ENCODE measurements at regions not wholly inside any gene's neighbourhood (a gene's known extent, or its start where the extent isn't known, plus 50 kb on each side); places are given as distances from the start of the nearest gene placed in this dataset.

GRCh38 chr20:42020316-42020715, 402.1 kb upstream of the CHD6 start:
- Mint-ChIP-seq H3K4me3 (no peak overlapping the region), H3K27ac (no peak overlapping the region), H3K9me3 (peaks cover 0 to 10% (median 7%) of the 10 kb centered on the region in 5 donors), H3K4me1 (no peaks in the 10 kb centered on the region), H3K27me3 (peaks cover 0 to 1% of the 10 kb centered on the region in 2 donors), H3K36me3 (peaks cover 0 to 2% (median 0%) of the 10 kb centered on the region in 3 donors)
- Histone ChIP-seq H3K4me1 (ENCODE audit: insufficient read depth, low read length) (no peaks in the 10 kb centered on the region), H3K27ac (ENCODE audit: low read depth, low read length) (no peak overlapping the region), H3K36me3 (ENCODE audit: insufficient read depth, low read length) (no peaks in the 10 kb centered on the region), H3K4me3 (ENCODE audit: low read length) (no peak overlapping the region), H3K9me3 (ENCODE audit: low read length) (no peaks in the 10 kb centered on the region), H3K27me3 (ENCODE audit: insufficient read depth, low read length, poor library complexity, severe bottlenecking) (no peaks in the 10 kb centered on the region)
- no peak for DNase-seq
- ChIA-PET CTCF (no interaction called here), POLR2A (no interaction called here)

GRCh38 chr20:42018979-42019378, 400.8 kb upstream of the CHD6 start:
- H3K27me3 ChIP-seq (ENCODE audit: insufficient read depth, low read length, poor library complexity, severe bottlenecking), result no peaks in the 10 kb centered on the region
- no peaks in the 10 kb centered on the region for H3K4me1 ChIP-seq (ENCODE audit: insufficient read depth, low read length)
- ChIA-PET POLR2A (no interaction called here), CTCF (no interaction called here)
- Mint-ChIP-seq H3K4me1 (no peaks in the 10 kb centered on the region), H3K4me3 (no peak overlapping the region), H3K27ac (no peak overlapping the region), H3K9me3 (peaks cover 2 to 11% (median 7%) of the 10 kb centered on the region in 5 donors), H3K27me3 (peaks cover 0 to 1% of the 10 kb centered on the region in 2 donors), H3K36me3 (peaks cover 0 to 2% (median 0%) of the 10 kb centered on the region in 3 donors)
- no peaks in the 10 kb centered on the region for H3K36me3 ChIP-seq (ENCODE audit: insufficient read depth, low read length)
- no peak overlapping the region for H3K4me3 ChIP-seq (ENCODE audit: low read length)
- no peaks in the 10 kb centered on the region for H3K9me3 ChIP-seq (ENCODE audit: low read length)
- H3K27ac ChIP-seq (ENCODE audit: low read depth, low read length), result no peak overlapping the region
- DNase-seq, result no peak

- DNase-seq, result no peak
- H3K4me1 ChIP-seq (ENCODE audit: insufficient read depth, low read length), result no peaks in the 10 kb centered on the region
- POLR2A ChIA-PET, result no interaction called here
- H3K36me3 ChIP-seq (ENCODE audit: insufficient read depth, low read length), result no peaks in the 10 kb centered on the region
- Mint-ChIP-seq H3K4me3 (no peak overlapping the region), H3K27me3 (peaks cover 0 to 3% of the 10 kb centered on the region in 2 donors), H3K4me1 (no peaks in the 10 kb centered on the region), H3K36me3 (no peaks in the 10 kb centered on the region), H3K9me3 (peaks cover 8 to 13% (median 10%) of the 10 kb centered on the region in 5 donors), H3K27ac (no peak overlapping the region)
- H3K9me3 ChIP-seq (ENCODE audit: low read length), result no peaks in the 10 kb centered on the region
- no peak overlapping the region for H3K27ac ChIP-seq (ENCODE audit: low read depth, low read length)
- CTCF ChIA-PET, result no interaction called here
- no peak overlapping the region for H3K4me3 ChIP-seq (ENCODE audit: low read length)
- no peaks in the 10 kb centered on the region for H3K27me3 ChIP-seq (ENCODE audit: insufficient read depth, low read length, poor library complexity, severe bottlenecking)
These were observed 391.9 kb upstream of the CHD6 start for GRCh38 chr20:42010090-42010489.

DNA sequence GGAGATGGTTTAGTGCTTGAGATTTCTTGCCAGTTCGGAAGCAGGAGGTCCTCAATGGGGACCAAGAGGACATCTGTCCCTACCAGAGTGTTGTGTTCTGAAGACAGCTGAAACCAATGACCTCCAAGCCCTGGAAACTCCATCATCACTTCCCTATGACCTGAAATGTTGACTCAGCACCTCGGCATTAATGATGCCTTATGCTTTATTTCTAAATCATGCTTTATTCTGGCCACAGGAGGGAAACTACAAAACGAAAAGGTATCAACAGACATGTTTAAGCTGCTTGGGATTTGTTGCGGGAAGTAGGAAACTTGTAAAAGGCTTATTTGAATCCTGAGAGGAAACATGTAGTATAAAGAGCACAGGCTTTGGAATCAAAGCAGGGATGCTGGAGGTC, 389.1 kb upstream of the CHD6 start:
- POLR2A ChIA-PET, result no interaction called here
- Histone ChIP-seq H3K36me3 (ENCODE audit: insufficient read depth, low read length) (no peaks in the 10 kb centered on the region), H3K4me3 (ENCODE audit: low read length) (no peak overlapping the region), H3K9me3 (ENCODE audit: low read length) (no peaks in the 10 kb centered on the region), H3K27ac (ENCODE audit: low read depth, low read length) (no peak overlapping the region), H3K27me3 (ENCODE audit: insufficient read depth, low read length, poor library complexity, severe bottlenecking) (no peaks in the 10 kb centered on the region), H3K4me1 (ENCODE audit: insufficient read depth, low read length) (no peaks in the 10 kb centered on the region)
- H3K4me3 Mint-ChIP-seq, result no peak overlapping the region
- CTCF ChIA-PET, result no interaction called here
- no peaks in the 10 kb centered on the region for H3K36me3 Mint-ChIP-seq
- peaks cover 7 to 13% (median 8%) of the 10 kb centered on the region in 5 donors for H3K9me3 Mint-ChIP-seq
- no peaks in the 10 kb centered on the region for H3K4me1 Mint-ChIP-seq
- H3K27ac Mint-ChIP-seq, result no peak overlapping the region
- no peak for DNase-seq
- H3K27me3 Mint-ChIP-seq, result peaks cover 0 to 3% of the 10 kb centered on the region in 2 donors

GRCh38 chr20:42005211-42005610, 387.0 kb upstream of the CHD6 start:
- Mint-ChIP-seq H3K4me1 (no peaks in the 10 kb centered on the region), H3K27ac (no peak overlapping the region), H3K27me3 (peaks cover 0 to 3% of the 10 kb centered on the region in 2 donors), H3K4me3 (no peak overlapping the region), H3K9me3 (peaks cover 0 to 13% (median 4%) of the 10 kb centered on the region in 5 donors), H3K36me3 (no peaks in the 10 kb centered on the region)
- Histone ChIP-seq H3K36me3 (ENCODE audit: insufficient read depth, low read length) (no peaks in the 10 kb centered on the region), H3K27me3 (ENCODE audit: insufficient read depth, low read length, poor library complexity, severe bottlenecking) (no peaks in the 10 kb centered on the region), H3K9me3 (ENCODE audit: low read length) (no peaks in the 10 kb centered on the region), H3K4me3 (ENCODE audit: low read length) (no peak overlapping the region), H3K4me1 (ENCODE audit: insufficient read depth, low read length) (no peaks in the 10 kb centered on the region), H3K27ac (ENCODE audit: low read depth, low read length) (no peak overlapping the region)
- ChIA-PET CTCF (no interaction called here), POLR2A (no interaction called here)
- no peak for DNase-seq

DNA sequence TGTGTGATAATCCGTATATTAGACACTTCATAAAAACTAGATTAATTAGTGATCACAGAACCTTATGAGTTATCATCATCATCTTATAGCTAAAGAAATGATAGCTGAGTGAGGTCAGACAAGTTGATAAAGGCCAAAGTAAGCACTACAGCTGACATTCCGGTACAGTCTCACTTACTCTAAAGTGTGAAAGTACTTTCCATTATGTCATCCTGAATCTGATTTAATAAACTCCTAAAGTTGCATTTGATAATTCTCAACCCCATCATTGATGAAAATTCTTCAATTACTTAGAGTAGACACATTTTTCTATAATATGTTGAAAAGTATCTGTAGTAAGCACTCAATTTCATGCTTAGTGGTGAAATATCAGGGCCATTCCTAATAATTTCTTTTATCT, 385.2 kb upstream of the CHD6 start:
- no peak overlapping the region for H3K27ac ChIP-seq (ENCODE audit: low read depth, low read length)
- no peaks in the 10 kb centered on the region for H3K4me1 ChIP-seq (ENCODE audit: insufficient read depth, low read length)
- no peaks in the 10 kb centered on the region for H3K36me3 Mint-ChIP-seq
- ChIA-PET POLR2A (no interaction called here), CTCF (no interaction called here)
- H3K9me3 ChIP-seq (ENCODE audit: low read length), result no peaks in the 10 kb centered on the region
- DNase-seq, result no peak
- H3K36me3 ChIP-seq (ENCODE audit: insufficient read depth, low read length), result no peaks in the 10 kb centered on the region
- H3K4me1 Mint-ChIP-seq, result no peaks in the 10 kb centered on the region
- peaks cover 0 to 3% of the 10 kb centered on the region in 2 donors for H3K27me3 Mint-ChIP-seq
- no peak overlapping the region for H3K4me3 ChIP-seq (ENCODE audit: low read length)
- H3K4me3 Mint-ChIP-seq, result no peak overlapping the region
- H3K27ac Mint-ChIP-seq, result no peak overlapping the region
- H3K9me3 Mint-ChIP-seq, result peaks cover 0 to 19% (median 8%) of the 10 kb centered on the region in 5 donors
- H3K27me3 ChIP-seq (ENCODE audit: insufficient read depth, low read length, poor library complexity, severe bottlenecking), result no peaks in the 10 kb centered on the region

DNA sequence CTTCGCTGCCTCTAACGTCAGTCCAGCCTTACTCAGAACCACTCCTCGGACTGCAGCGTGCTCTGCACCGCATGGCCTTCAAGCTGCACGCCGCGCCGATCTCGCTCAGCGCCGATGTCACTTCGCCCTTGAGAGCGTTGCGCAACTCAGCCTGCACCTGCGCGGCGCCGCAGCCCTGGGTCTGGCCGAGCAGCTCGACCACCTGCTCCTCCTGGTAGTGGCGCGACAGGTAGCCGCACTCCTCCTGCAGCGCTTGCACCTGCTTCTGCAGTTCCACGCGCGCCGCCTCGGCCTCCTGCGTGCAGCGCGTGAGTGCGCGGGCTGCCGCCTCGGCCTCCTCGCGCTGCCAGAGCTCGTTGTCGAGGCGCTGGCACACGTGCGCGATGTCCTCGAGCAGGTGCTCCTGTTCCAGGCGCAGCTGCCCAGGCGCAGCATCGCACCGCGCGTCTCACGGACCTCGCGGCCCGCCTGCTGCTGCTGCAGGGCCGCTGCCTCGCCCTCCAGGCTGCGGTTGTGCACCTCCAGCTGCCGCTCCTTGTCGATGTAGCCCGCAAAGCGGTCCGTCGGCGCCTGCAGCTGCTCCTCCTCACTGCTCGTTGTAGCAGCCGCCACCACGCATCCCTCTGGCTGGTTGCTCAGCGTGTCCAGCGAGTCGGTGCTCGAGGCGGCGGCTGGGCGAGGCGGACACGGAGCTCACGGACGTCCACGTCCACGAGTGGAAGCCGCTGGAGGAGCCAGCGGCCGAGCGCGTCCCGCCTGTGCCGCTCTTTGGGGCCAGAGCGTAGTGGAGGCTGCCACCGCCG, 380.6 kb upstream of the CHD6 start:
- Histone ChIP-seq H3K4me1 (ENCODE audit: insufficient read depth, low read length) (no peaks in the 10 kb centered on the region), H3K4me3 (ENCODE audit: low read length) (no peak overlapping the region), H3K27ac (ENCODE audit: low read depth, low read length) (no peak overlapping the region), H3K27me3 (ENCODE audit: insufficient read depth, low read length, poor library complexity, severe bottlenecking) (no peaks in the 10 kb centered on the region), H3K9me3 (ENCODE audit: low read length) (no peaks in the 10 kb centered on the region), H3K36me3 (ENCODE audit: insufficient read depth, low read length) (no peaks in the 10 kb centered on the region)
- Mint-ChIP-seq H3K4me1 (no peaks in the 10 kb centered on the region), H3K9me3 (peaks cover 3 to 23% (median 11%) of the 10 kb centered on the region in 5 donors), H3K27ac (no peak overlapping the region), H3K4me3 (no peak overlapping the region), H3K36me3 (no peaks in the 10 kb centered on the region), H3K27me3 (no peaks in the 10 kb centered on the region)
- POLR2A ChIA-PET, result no interaction called here
- CTCF ChIA-PET, result no interaction called here
- no peak for DNase-seq

GRCh38 chr20:41996951-41997350, 378.8 kb upstream of the CHD6 start:
- Histone ChIP-seq H3K4me3 (ENCODE audit: low read length) (no peak overlapping the region), H3K27me3 (ENCODE audit: insufficient read depth, low read length, poor library complexity, severe bottlenecking) (no peaks in the 10 kb centered on the region), H3K4me1 (ENCODE audit: insufficient read depth, low read length) (no peaks in the 10 kb centered on the region), H3K36me3 (ENCODE audit: insufficient read depth, low read length) (no peaks in the 10 kb centered on the region), H3K9me3 (ENCODE audit: low read length) (no peaks in the 10 kb centered on the region), H3K27ac (ENCODE audit: low read depth, low read length) (no peak overlapping the region)
- no peaks in the 10 kb centered on the region for H3K36me3 Mint-ChIP-seq
- no peak overlapping the region for H3K4me3 Mint-ChIP-seq
- H3K4me1 Mint-ChIP-seq, result no peaks in the 10 kb centered on the region
- ChIA-PET POLR2A (no interaction called here), CTCF (no interaction called here)
- no peak overlapping the region for H3K27ac Mint-ChIP-seq
- DNase-seq, result no peak
- peaks cover 3 to 23% (median 11%) of the 10 kb centered on the region in 5 donors for H3K9me3 Mint-ChIP-seq
- peaks cover 0 to 3% of the 10 kb centered on the region in 2 donors for H3K27me3 Mint-ChIP-seq

Measured in CD8-positive, alpha-beta memory T cell (primary cell).